ENCODE measurements at regions not wholly inside any gene's neighbourhood (a gene's known extent, or its start where the extent isn't known, plus 50 kb on each side); places are given as distances from the start of the nearest gene placed in this dataset.

- peaks cover 70% of the 10 kb centered on the region for H3K9me3 Mint-ChIP-seq
- DNase-seq = no peak
- TF ChIP-seq, protein P1, sequence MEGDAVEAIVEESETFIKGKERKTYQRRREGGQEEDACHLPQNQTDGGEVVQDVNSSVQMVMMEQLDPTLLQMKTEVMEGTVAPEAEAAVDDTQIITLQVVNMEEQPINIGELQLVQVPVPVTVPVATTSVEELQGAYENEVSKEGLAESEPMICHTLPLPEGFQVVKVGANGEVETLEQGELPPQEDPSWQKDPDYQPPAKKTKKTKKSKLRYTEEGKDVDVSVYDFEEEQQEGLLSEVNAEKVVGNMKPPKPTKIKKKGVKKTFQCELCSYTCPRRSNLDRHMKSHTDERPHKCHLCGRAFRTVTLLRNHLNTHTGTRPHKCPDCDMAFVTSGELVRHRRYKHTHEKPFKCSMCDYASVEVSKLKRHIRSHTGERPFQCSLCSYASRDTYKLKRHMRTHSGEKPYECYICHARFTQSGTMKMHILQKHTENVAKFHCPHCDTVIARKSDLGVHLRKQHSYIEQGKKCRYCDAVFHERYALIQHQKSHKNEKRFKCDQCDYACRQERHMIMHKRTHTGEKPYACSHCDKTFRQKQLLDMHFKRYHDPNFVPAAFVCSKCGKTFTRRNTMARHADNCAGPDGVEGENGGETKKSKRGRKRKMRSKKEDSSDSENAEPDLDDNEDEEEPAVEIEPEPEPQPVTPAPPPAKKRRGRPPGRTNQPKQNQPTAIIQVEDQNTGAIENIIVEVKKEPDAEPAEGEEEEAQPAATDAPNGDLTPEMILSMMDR (IDR thresholded peaks at IDR 0.05) = no peak
- no peaks in the 10 kb centered on the region for H3K4me1 Mint-ChIP-seq
- no peak overlapping the region for H3K27ac Mint-ChIP-seq
- no peak overlapping the region for H3K4me3 Mint-ChIP-seq
- H3K36me3 Mint-ChIP-seq (ENCODE audit: low read depth) = no peaks in the 10 kb centered on the region
- H3K27me3 Mint-ChIP-seq (ENCODE audit: low read depth, poor library complexity) = no peaks in the 10 kb centered on the region
Observed at GRCh38 chr19:27909185-27909840, 1303.6 kb downstream of the UQCRFS1 start.

DNA sequence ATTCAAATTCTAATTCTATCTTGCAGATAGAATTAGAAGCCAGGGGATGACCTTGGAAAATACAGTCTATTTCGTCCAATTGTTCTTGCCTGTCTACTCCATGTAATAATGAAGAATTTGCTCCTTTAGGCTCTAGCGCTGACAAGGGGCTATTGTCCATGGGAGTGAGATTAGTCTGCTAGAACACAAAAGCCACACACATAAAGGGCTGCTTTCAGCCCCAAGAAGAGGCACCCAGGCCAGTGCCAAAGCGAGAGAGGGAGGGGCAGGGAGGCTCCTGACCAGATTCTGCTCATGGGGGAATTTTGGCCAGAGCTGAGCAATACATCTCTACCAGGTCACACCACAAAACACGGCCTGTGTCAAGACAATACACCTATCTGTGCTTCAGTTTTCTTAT is 1306.9 kb downstream of the UQCRFS1 start:
- Mint-ChIP-seq H3K4me3 (no peak overlapping the region), H3K36me3 (ENCODE audit: low read depth) (no peaks in the 10 kb centered on the region), H3K9me3 (peaks cover 80% of the 10 kb centered on the region), H3K4me1 (no peaks in the 10 kb centered on the region), H3K27ac (no peak overlapping the region), H3K27me3 (ENCODE audit: low read depth, poor library complexity) (peaks cover 5% of the 10 kb centered on the region)
- TF ChIP-seq, protein P1 (IDR thresholded peaks at IDR 0.05) = no peak
- no peak for DNase-seq

GRCh38 chr19:27905074-27905473 is 1307.9 kb downstream of the UQCRFS1 start:
- no peak overlapping the region for H3K4me3 Mint-ChIP-seq
- no peak overlapping the region for H3K27ac Mint-ChIP-seq
- DNase-seq = no peak
- TF ChIP-seq, protein P1 (IDR thresholded peaks at IDR 0.05) = no peak
- H3K27me3 Mint-ChIP-seq (ENCODE audit: low read depth, poor library complexity) = peaks cover 5% of the 10 kb centered on the region
- no peaks in the 10 kb centered on the region for H3K4me1 Mint-ChIP-seq
- H3K36me3 Mint-ChIP-seq (ENCODE audit: low read depth) = no peaks in the 10 kb centered on the region
- H3K9me3 Mint-ChIP-seq = peaks cover 82% of the 10 kb centered on the region

GRCh38 chr19:27901078-27901477 is 1311.9 kb downstream of the UQCRFS1 start:
- H3K4me3 Mint-ChIP-seq = no peak overlapping the region
- TF ChIP-seq, protein P1 (IDR thresholded peaks at IDR 0.05) = no peak
- no peak for DNase-seq
- H3K36me3 Mint-ChIP-seq (ENCODE audit: low read depth) = no peaks in the 10 kb centered on the region
- no peak overlapping the region for H3K27ac Mint-ChIP-seq
- H3K9me3 Mint-ChIP-seq = peaks cover 91% of the 10 kb centered on the region
- H3K27me3 Mint-ChIP-seq (ENCODE audit: low read depth, poor library complexity) = peaks cover 9% of the 10 kb centered on the region
- H3K4me1 Mint-ChIP-seq = no peaks in the 10 kb centered on the region

GRCh38 chr19:27896091-27896490 is 1316.9 kb downstream of the UQCRFS1 start:
- DNase-seq = no peak
- H3K36me3 Mint-ChIP-seq (ENCODE audit: low read depth) = no peaks in the 10 kb centered on the region
- H3K4me3 Mint-ChIP-seq = no peak overlapping the region
- peaks cover 91% of the 10 kb centered on the region for H3K9me3 Mint-ChIP-seq
- H3K27ac Mint-ChIP-seq = no peak overlapping the region
- peaks cover 3% of the 10 kb centered on the region for H3K27me3 Mint-ChIP-seq (ENCODE audit: low read depth, poor library complexity)
- TF ChIP-seq, protein P1 (IDR thresholded peaks at IDR 0.05) = no peak
- H3K4me1 Mint-ChIP-seq = no peaks in the 10 kb centered on the region
